Muscle layer of duodenum (tissue), 2 donors: ENCODE measurements at regions not wholly inside any gene's neighbourhood (a gene's known extent, or its start where the extent isn't known, plus 50 kb on each side); places are given as distances from the start of the nearest gene placed in this dataset.
"Not testable (repeated sequence)": the region's sequence is repeated elsewhere in the genome, so short reads cannot be mapped to it uniquely, and the experiment has no call there.

Experiments used
- H3K27ac ChIP-seq: one replicate; pipeline ENCODE4 v1.7.0; 2013; ENCODE audit warnings: mild to moderate bottlenecking, low read length
- H3K27me3 ChIP-seq: one replicate; pipeline ENCODE4 v1.7.0; 2013; ENCODE audit warnings: low read depth, mild to moderate bottlenecking, control low read depth, low read length
- H3K36me3 ChIP-seq, 2 donors: one replicate each; pipeline ENCODE4 v1.7.0; 2013; ENCODE audit warnings: low read length in 2 of 2, control low read depth in 1 of 2, mild to moderate bottlenecking in 1 of 2; ENCODE audit not compliant: insufficient read depth in 2 of 2, control insufficient read depth in 1 of 2
- H3K4me1 ChIP-seq, 2 donors: one replicate each; pipeline ENCODE4 v1.7.0; 2013; ENCODE audit warnings: low read length in 2 of 2, mild to moderate bottlenecking in 2 of 2, control low read depth in 1 of 2, moderate library complexity in 1 of 2; ENCODE audit not compliant: insufficient read depth in 2 of 2, control insufficient read depth in 1 of 2
- H3K4me3 ChIP-seq, 2 donors: one replicate each; pipeline ENCODE4 v1.7.0; 2013; ENCODE audit warnings: low read length in 2 of 2, low read depth in 1 of 2, mild to moderate bottlenecking in 1 of 2
- H3K9me3 ChIP-seq, 2 donors: one replicate each; pipeline ENCODE4 v1.7.0; 2013; ENCODE audit warnings: low read length in 2 of 2, control low read depth in 1 of 2, mild to moderate bottlenecking in 1 of 2; ENCODE audit not compliant: control insufficient read depth in 1 of 2
- donor health status: healthy.

- no peak overlapping the region for H3K27ac ChIP-seq
Observed at GRCh38 chr6:67431076-67431475, 1204.0 kb upstream of the ADGRB3 start.

GRCh38 chr6:67426686-67427085 lies 1208.4 kb upstream of the ADGRB3 start:
- H3K4me3 ChIP-seq, H3K36me3 ChIP-seq, H3K27ac ChIP-seq, H3K27me3 ChIP-seq, H3K9me3 ChIP-seq, H3K4me1 ChIP-seq: not testable (repeated sequence)

More at GRCh38 chr6:67431076-67431475, 1204.0 kb upstream of the ADGRB3 start:
- H3K36me3 ChIP-seq, result no peaks in the 10 kb centered on the region
- no peaks in the 10 kb centered on the region for H3K9me3 ChIP-seq
- no peaks in the 10 kb centered on the region for H3K27me3 ChIP-seq
- H3K4me3 ChIP-seq, result no peak overlapping the region
- H3K4me1 ChIP-seq, result no peaks in the 10 kb centered on the region

- H3K27me3 ChIP-seq, result no peaks in the 10 kb centered on the region
- no peaks in the 10 kb centered on the region for H3K36me3 ChIP-seq
- H3K4me1 ChIP-seq, result no peaks in the 10 kb centered on the region
- no peak overlapping the region for H3K4me3 ChIP-seq
- H3K27ac ChIP-seq, result no peak overlapping the region
- H3K9me3 ChIP-seq, result no peaks in the 10 kb centered on the region
Observed at GRCh38 chr6:67412035-67412434, 1223.0 kb upstream of the ADGRB3 start.

GRCh38 chr6:67411036-67411435 lies 1224.0 kb upstream of the ADGRB3 start:
- H3K27ac ChIP-seq, result no peak overlapping the region
- no peaks in the 10 kb centered on the region for H3K27me3 ChIP-seq
- H3K4me3 ChIP-seq, result no peak overlapping the region
- no peaks in the 10 kb centered on the region for H3K36me3 ChIP-seq
- H3K4me1 ChIP-seq, result no peaks in the 10 kb centered on the region
- no peaks in the 10 kb centered on the region for H3K9me3 ChIP-seq

GRCh38 chr6:67394254-67394653 lies 1240.8 kb upstream of the ADGRB3 start:
- no peaks in the 10 kb centered on the region for H3K36me3 ChIP-seq

GRCh38 chr6:67393356-67393755 lies 1241.7 kb upstream of the ADGRB3 start:
- Histone ChIP-seq H3K4me1 (no peaks in the 10 kb centered on the region), H3K27me3 (no peaks in the 10 kb centered on the region), H3K27ac (no peak overlapping the region), H3K9me3 (no peaks in the 10 kb centered on the region), H3K36me3 (no peaks in the 10 kb centered on the region), H3K4me3 (no peak overlapping the region)

More at GRCh38 chr6:67394254-67394653, 1240.8 kb upstream of the ADGRB3 start:
- no peak overlapping the region for H3K4me3 ChIP-seq
- no peak overlapping the region for H3K27ac ChIP-seq
- H3K27me3 ChIP-seq, result no peaks in the 10 kb centered on the region
- H3K4me1 ChIP-seq, result no peaks in the 10 kb centered on the region
- H3K9me3 ChIP-seq, result no peaks in the 10 kb centered on the region

GRCh38 chr6:67391955-67392354 lies 1243.1 kb upstream of the ADGRB3 start:
- no peak overlapping the region for H3K4me3 ChIP-seq
- H3K4me1 ChIP-seq, result no peaks in the 10 kb centered on the region
- no peaks in the 10 kb centered on the region for H3K36me3 ChIP-seq
- no peaks in the 10 kb centered on the region for H3K9me3 ChIP-seq
- H3K27ac ChIP-seq, result no peak overlapping the region
- no peaks in the 10 kb centered on the region for H3K27me3 ChIP-seq

- Histone ChIP-seq H3K9me3 (no peaks in the 10 kb centered on the region), H3K4me1 (no peaks in the 10 kb centered on the region), H3K27ac (no peak overlapping the region), H3K27me3 (no peaks in the 10 kb centered on the region), H3K36me3 (no peaks in the 10 kb centered on the region), H3K4me3 (no peak overlapping the region)
Observed at GRCh38 chr6:67369679-67370078, 1265.4 kb upstream of the ADGRB3 start.

GRCh38 chr6:67362976-67363375 lies 1272.1 kb upstream of the ADGRB3 start:
- H3K27ac ChIP-seq, result no peak overlapping the region
- no peak overlapping the region for H3K4me3 ChIP-seq
- no peaks in the 10 kb centered on the region for H3K36me3 ChIP-seq
- H3K9me3 ChIP-seq, result no peaks in the 10 kb centered on the region
- H3K4me1 ChIP-seq, result no peaks in the 10 kb centered on the region
- no peaks in the 10 kb centered on the region for H3K27me3 ChIP-seq

- Histone ChIP-seq H3K4me3 (no peak overlapping the region), H3K27ac (no peak overlapping the region), H3K36me3 (no peaks in the 10 kb centered on the region), H3K27me3 (no peaks in the 10 kb centered on the region), H3K9me3 (no peaks in the 10 kb centered on the region), H3K4me1 (no peaks in the 10 kb centered on the region)
Observed at GRCh38 chr6:67361264-67361663, 1273.8 kb upstream of the ADGRB3 start.

- no peak overlapping the region for H3K4me3 ChIP-seq
- H3K27me3 ChIP-seq, result no peaks in the 10 kb centered on the region
- no peak overlapping the region for H3K27ac ChIP-seq
- H3K36me3 ChIP-seq, result no peaks in the 10 kb centered on the region
- H3K4me1 ChIP-seq, result no peaks in the 10 kb centered on the region
- H3K9me3 ChIP-seq, result no peaks in the 10 kb centered on the region
Observed at GRCh38 chr6:67358241-67358640, 1276.8 kb upstream of the ADGRB3 start.

GRCh38 chr6:67353861-67354260 lies 1281.2 kb upstream of the ADGRB3 start:
- H3K4me1 ChIP-seq, result no peaks in the 10 kb centered on the region

More at GRCh38 chr6:67353861-67354260, 1281.2 kb upstream of the ADGRB3 start:
- H3K36me3 ChIP-seq, result no peaks in the 10 kb centered on the region
- no peak overlapping the region for H3K27ac ChIP-seq
- no peak overlapping the region for H3K4me3 ChIP-seq
- H3K9me3 ChIP-seq, result no peaks in the 10 kb centered on the region
- H3K27me3 ChIP-seq, result no peaks in the 10 kb centered on the region
